ACHN (cell line): ENCODE measurements at regions not wholly inside any gene's neighbourhood (a gene's known extent, or its start where the extent isn't known, plus 50 kb on each side); places are given as distances from the start of the nearest gene placed in this dataset.

Experiments used
- DNase-seq: peaks from one replicate; pipeline ENCODE4 v3.0.0-alpha.2; 2015
- in situ Hi-C: cut with HindIII; loops from 2 replicates; pipeline ENCODE4 v1.10.0; 2017; ENCODE audit warnings: low sequenced_read_pairs, low pct_ligation_motif_present, low pct_unique_long_range_greater_than_20kb

DNA sequence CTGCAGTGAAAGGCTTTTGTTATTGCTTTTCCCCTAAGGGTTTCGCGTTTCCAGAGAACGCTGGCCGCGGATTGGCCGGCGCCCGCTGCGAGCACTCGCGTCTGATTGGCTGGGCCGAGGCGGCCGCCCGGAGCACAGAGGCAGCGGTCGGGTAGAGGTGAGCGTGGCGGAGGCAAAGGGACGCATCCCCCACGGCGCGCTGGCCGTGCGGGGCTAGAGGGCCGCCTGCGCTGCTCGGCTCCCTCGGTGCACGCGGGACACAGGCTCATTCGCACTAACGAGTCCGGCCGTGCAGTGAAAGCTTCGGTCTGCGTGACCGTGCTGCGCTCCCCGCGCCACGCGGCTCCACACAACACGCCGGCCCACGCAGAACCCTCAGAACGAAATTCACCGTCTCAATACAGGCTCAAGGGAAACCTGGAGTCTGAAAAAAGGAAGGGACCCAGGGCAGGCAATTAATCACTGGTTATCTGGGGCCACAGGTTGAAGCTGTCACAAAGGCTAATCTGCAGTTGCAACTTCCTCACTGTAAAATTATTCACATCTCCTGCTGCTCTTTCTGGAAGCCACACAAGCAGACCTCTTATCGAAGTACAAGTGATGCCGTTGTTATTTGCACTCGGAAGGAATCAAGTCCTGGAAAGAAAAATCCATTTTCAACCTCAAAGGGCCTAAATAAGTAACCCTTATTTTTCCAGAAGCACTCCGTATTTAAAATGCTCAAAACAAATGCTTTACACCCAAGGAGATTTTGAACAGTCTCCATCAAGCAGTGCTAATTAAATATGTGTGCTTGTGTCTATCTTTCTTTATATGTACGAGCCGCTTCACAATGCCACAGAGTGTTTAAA lies 94.6 kb downstream of the ZNF608 start:
- DNase-seq = peak; percentile 74
- in situ Hi-C loops = no loop called here

DNA sequence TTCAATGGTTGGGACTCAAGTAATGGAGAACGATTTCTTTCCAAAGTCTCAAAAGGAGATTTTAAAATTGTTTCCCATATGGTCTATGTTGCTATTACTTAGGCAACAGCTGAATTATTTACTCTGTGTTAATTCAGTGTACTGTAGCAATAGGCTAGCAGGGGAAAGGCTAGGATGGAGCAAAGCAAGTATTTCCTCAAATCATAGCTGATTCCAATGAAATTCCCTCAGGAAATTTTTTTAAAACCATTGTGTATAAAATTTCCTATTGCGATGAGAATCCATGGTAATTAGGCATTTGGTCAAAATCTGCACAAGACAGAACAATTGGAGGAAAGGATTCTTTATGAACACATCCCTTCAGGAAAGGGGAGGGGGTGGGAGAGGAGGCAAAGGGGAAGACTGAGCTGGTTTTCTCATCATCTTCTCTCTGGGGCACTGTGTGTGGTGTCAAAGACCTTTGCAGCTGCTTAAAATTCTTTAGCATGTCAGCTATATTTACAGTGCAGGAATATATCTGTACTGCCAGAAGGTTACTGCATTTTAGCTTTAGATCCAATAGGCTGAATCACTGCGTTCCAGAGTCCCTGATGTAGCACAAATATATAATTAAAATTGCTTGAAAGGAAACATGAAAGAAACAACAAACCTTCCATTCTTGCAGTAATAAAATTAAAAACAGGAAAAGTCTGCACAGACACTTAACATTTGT lies 95.3 kb downstream of the ZNF608 start:
- in situ Hi-C loops = no loop called here
- DNase-seq = no peak

DNA sequence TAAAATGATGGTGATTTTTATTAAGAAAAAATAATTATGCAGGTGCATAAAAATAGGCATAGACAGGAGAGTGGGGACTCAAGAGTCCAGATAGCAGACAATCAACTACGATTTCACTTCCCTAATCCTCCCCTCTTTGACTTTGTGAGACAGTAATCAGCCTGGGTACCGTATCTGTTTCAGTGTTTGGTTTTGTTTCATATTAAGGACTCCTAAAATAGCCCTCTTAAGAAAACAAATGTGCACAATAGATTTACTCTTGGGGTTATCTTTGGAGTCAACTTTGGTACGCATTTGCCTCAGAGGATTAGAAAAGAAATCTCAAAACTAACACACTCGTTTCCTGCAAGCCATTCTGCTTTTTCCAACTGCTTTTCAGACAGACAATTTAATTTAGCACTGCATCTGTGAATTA lies 96.3 kb downstream of the ZNF608 start:
- in situ Hi-C loops = no loop called here
- no peak for DNase-seq

DNA sequence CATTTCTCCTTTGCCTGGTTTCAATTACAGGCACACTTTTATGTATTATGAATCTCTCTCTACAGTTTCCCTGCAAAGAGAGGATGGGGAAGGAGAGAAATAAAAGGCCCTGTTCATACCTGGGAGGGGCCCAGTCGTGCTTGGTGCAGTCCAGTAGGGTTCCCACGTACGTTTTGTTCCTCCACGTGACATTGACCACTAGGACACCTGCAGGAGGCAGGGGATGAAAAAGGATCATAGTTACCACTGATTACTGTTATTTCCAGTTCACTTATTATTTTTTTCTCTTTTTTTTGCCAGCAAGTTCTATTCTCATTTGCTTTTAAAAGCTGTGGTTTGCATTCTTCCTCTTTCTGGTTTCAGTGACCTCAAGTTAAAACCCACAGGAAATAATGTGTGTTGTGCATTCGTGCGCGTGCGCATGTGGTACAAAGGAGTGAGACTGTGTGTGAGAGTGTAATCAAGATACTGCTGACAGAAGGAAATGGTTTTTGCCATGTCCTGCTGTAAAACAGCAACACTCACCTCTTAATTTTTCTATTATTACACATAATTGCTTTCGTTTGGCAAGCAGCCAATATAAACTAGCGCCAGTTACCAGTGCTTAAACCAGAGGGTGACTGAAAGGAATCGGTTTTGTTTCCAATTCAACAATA lies 96.8 kb downstream of the ZNF608 start:
- DNase-seq = peak; percentile 37
- in situ Hi-C loops = no loop called here

DNA sequence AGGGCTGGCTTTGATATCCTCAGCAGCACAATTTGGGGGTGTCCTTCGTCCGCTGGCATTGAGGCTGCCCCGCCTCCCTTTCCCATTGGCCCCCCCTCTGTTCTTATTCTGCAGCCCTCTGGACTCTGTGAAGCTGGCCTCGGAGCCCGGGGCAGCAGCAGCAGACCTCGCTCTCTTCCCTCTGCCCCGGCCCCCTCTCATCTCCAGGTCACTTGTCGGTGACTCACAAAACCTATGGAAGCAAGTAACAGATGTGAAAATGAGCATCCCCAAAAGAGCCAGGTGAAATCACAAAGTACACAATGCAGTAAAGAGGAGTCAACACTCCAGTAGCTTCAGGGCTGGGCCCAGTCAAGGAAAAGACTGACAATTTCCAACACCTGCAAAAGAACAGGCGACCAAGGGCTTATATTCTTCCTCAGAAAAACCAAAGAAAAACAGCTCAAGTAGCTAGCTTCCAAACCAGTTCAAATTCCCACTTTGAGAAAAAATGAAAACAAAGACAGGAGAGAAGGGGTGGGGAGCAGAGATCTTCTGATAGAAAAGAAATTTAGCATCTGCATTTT lies 97.5 kb downstream of the ZNF608 start:
- in situ Hi-C loops = no loop called here
- no peak for DNase-seq

DNA sequence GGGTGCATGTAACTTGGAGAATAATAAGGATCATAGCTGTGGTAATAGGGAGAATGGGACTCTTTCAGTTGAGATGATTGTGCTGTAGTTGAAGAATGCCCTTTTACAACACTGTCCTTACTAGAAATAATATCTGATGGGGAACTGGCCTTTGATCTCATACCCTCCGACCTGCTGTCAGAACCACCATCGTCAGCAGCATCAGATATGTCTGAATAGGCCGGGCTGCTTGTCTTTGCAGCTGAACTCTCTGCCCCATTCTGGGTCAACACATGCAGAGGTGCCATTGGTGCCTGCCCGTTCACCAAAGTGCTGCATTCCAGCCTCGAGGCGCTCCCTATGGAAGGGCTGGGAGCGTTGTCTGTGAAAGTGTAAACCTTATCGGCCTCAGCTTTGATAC lies 99.1 kb downstream of the ZNF608 start:
- in situ Hi-C loops = no loop called here
- DNase-seq = no peak

DNA sequence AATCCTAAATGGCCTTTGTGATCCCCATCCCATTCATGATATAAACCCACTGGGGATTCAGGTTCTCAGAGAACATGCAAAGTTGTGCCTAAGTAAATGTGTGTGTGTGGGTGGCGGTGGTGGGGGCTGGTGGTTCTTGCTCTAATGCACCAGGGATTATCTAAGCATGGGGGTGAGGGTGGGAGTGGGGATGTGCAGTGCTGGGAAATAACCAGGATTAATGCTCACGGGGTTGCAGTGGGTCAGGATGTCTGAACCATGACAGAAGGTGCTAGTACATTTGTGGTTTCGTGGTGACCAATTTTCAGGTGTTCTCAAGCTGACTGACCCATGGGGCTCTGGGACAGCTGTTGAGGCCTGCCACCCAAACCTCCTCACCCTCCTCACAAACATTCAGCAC lies 101.0 kb downstream of the ZNF608 start:
- DNase-seq = no peak

DNA sequence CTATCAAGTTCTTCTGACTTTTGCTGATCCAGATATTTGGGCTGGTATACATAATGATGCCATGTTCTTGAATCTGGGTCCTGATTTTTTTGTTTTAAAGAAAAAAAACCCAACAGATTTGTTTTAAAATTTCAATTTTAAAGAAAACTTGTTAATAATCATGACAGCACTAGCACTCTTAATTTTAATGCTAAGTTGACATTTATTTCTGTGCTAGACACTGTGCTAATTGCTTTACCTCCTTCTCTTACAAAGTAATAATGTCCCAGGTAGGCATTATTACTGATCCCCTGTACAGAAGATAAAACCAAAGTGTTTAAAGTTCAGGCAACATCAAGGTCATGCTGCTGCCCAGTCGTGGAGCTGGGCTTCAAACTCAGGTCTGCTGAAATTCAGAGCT lies 101.9 kb downstream of the ZNF608 start:
- no peak for DNase-seq
- in situ Hi-C loops = no loop called here

More for the DNA sequence above, 101.0 kb downstream of the ZNF608 start:
- in situ Hi-C loops = no loop called here

DNA sequence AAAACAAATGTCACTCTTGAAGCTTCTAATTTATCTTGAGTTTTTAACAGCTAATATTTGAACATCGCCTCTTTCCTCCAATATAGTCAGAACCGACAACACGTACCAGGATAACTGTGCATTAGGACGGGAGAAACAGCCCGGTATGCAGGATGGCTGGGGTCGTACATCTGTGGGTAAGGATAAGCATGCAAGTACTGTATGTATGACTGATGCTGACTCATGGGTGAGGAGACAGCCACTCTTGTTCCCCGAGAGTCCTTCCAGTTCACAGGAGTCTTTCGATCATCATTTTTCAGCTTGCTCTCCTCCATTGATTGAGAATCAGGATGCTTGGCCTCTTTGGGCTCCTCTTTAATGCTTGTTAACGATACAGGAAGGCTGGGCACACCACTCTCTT lies 102.3 kb downstream of the ZNF608 start:
- DNase-seq = no peak

DNA sequence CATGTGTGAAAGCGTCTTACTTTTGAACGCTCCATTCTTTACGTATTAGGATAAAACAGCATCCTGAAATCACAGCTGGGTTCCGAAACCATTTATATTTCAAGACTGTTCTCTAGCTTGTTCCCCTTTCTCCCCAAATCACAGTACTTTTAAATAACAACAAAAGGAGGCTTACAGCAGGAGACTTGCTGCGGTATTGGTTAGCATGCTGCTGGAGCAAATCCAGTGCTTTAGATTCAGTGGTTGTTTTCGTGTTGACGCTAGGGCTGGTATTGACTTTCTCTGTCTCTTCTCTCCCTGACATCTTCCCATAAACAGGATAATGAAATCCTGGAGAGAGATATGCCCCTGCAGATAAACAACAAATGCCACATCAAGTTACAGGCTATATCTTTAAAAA lies 103.1 kb downstream of the ZNF608 start:
- in situ Hi-C loops = no loop called here

More for the DNA sequence above, 102.3 kb downstream of the ZNF608 start:
- in situ Hi-C loops = no loop called here

DNA sequence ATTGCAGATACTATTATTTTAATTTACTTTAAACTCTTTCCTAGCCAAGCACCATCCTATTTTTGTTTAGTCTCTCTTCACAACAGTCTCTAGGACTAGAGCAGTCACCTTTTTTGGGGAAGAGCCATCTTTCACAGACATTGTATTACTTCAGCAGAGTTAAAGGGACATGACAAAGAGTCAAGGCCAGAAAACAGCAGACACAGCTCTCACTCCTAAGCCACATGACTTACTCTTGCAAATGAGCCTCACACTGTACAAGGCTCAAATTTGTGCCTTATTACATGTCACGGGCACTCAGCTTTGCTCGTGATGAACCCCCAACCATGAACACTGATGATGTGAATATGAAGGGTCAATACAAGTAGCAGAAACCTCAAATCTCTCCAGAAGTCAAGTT lies 104.3 kb downstream of the ZNF608 start:
- in situ Hi-C loops = no loop called here
- no peak for DNase-seq

More for the DNA sequence above, 103.1 kb downstream of the ZNF608 start:
- DNase-seq = no peak

DNA sequence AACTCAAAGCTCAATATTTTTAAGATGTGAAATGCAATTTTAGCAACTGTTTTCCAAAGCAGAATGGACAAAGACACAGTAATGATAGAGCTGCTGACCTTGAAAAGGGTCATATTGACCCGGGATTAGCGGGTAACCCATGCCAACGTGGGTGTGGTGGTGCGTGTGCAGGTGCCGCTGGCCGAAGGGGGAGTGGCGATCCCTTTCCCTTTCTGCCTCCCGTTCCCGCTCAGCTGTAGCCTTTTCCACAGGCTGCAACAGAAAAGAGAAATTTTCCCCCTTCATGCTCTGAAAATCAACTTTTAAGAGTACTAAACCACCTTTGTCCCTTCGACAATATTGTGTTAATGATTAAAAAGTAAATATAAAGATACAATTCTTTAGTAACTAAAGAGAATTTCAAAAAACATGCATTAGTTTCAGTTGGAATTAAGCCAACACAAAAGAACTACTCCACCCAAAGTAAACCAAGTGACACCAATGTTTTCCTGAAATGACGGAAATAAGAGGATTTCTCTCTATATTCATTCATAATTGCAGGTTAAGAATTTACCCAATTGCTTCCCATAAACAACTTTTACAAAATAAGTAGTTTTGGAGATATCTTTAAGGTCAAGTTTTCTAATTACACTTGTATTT lies 105.2 kb downstream of the ZNF608 start:
- in situ Hi-C loops = no loop called here

DNA sequence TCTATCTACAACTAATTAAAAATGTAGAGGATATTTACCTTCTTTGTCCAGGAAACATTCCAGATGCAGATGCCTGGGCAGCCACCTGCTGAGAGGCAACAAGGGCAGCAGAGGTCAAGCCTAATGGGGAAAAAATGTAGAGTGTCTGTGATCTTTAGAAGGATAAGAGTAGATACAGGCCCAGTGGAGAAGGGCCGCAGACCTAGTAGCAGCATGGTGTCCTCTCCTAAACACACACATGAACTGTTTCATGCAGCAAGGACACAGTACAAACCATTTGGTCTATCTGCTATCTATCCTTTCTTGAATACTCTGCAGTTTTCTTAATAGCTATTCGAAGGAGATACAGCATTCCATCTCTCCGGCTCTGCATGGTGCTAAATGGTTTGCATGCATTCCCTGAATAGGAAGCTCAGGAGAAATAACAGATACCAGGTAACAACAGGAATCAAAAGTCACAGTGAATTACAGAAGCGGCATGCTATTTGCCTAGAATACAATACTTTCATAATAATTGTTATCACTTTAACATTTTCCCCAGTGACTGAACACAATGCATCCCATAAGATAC lies 107.3 kb downstream of the ZNF608 start:
- in situ Hi-C loops = no loop called here
- DNase-seq = no peak

More for the DNA sequence above, 105.2 kb downstream of the ZNF608 start:
- DNase-seq = no peak

DNA sequence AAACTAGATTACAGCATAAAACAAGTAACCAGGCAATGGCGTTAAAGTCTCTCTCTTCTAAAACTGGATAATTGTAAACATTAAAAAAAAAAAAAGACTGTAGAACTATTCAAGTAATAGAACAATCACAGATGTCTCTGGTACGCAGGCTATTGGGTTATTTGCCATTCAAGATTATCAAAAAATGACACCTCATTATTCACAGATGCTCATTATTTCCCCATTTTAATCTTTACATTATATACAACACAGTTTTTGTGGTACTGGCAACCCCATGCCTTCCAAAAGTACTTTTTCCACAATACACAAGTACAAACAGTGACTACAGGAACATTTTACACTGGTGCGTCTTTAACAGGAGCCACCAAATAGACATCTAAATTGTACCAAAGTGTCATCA lies 109.4 kb downstream of the ZNF608 start:
- no peak for DNase-seq
- in situ Hi-C loops = no loop called here

DNA sequence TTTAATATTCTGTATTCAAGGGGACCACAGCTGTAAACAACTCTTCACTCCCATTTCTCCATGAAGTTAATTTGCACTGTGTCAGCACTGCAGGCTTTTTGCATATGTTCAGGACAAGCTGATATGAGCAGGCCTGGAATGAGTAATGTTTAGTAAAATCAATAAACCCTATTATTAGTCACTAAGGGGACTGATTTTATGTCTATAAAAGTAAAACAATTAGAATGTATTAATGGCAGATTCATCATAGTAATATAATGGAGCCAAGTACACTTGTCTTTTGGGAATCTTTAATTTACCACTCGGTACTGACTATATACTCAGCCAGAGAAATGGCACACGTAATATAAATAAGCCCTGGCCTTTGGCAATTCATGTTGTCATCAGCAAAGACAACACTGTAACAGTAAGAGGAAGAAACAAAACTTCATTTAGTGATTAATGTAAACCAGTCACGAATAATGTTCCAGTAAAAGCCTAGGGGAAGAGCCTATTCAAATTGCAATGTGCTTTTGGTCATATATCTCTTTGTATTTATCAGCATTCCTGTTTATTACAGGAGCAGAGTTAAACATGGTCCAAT lies 111.6 kb downstream of the ZNF608 start:
- no peak for DNase-seq
- in situ Hi-C loops = no loop called here

DNA sequence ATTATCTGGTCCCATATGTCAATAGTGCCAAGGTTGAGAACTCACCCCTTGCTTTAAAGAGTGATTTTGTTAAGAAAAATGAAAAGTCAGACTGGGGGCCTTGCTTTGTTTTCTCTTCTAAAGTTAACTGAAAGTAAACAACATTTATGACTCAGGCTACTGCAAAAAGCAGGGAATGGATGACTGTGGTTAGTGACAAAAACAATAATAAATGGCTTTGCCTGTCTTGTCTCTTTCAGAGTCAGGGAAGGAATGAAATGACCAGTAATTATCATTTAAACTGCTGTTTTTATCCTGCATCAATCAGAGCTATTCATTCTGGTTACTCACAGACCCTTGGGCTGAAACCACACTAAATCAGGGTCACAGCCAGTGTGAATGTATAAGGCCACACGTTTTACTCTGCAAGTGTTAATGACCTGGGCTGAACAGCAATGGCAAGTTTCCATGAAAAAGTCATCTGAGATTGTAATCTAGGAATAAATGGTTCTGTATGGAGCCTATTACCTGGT lies 112.2 kb downstream of the ZNF608 start:
- DNase-seq = no peak
- in situ Hi-C loops = no loop called here

DNA sequence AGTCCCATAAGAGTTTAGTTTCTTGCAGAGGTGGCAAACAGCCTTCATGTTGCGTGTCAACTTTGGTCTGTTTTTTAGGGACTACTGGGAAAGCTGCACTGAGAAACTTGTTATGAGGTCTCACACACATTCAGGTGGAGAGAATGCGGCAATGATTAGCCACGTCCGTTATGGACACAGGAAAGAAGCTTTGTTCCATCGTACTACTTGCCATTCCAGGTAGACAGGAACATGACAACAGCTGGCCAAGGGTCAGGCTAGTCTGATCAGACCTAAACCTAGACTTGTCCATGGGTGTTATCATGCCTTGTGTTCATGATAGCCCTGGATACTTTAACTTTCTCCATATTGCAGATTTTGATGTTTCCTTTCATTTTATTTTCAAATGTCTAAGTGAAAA lies 113.2 kb downstream of the ZNF608 start:
- no peak for DNase-seq
- in situ Hi-C loops = no loop called here
